Fibroblast of lung (primary cell): ENCODE measurements at regions not wholly inside any gene's neighbourhood (a gene's known extent, or its start where the extent isn't known, plus 50 kb on each side); places are given as distances from the start of the nearest gene placed in this dataset.

Experiments
- CTCF ChIP-seq, 2 donors: IDR thresholded peaks in 1 of 2; conservative IDR thresholded peaks in 1 of 2; 1 replicate in 1 of 2; 2 replicates in 1 of 2; pipeline ENCODE4 v1.5.1; 2011 to 2012; ENCODE audit warnings: low read length in 2 of 2, control low read depth in 1 of 2, inconsistent platforms in 1 of 2, low read depth in 1 of 2, mild to moderate bottlenecking in 1 of 2
- EZH2 ChIP-seq: IDR thresholded peaks from 2 replicates; pipeline ENCODE4 v1.5.1; 2012; ENCODE audit warnings: low read length, control low read depth, mild to moderate bottlenecking; ENCODE audit errors: missing control alignments

GRCh38 chr4:1518997-1519700, 112.9 kb upstream of the NKX1-1 start:
- no peak for TF ChIP-seq EZH2
- TF ChIP-seq CTCF (conservative IDR thresholded peaks at IDR 0.05 in 1 of 2, IDR thresholded peaks at IDR 0.05 in 1 of 2; ENCODE audit: low read depth in 1 of 2, low read length in 2 of 2): no peak
